ENCODE measurements at regions not wholly inside any gene's neighbourhood (a gene's known extent, or its start where the extent isn't known, plus 50 kb on each side); places are given as distances from the start of the nearest gene placed in this dataset.

DNA sequence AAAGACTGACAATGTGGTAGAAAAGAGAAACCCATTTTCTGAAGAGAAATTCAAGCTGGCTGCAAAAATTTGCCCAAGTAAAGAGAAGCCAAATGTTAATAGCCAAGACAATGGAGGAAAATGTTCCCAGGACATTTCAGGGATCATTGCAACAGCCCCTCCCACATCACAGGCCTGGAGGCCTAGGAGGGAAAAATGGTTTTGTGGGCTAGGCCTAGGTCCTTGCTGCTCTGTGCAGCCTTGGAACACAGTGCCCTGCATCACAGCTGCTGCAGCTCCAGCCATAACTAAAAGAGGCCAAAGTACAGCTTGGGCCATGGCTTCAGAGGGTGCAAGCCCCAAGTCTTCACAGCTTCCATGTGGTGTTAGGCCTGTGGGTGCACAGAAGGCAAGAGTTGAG is 332.4 kb upstream of the LRIG3 start:
- Histone ChIP-seq H2AFZ (ENCODE audit: low read length) (no peak overlapping the region), H3K36me3 (ENCODE audit: insufficient read depth, low read length) (no peaks in the 10 kb centered on the region), H3K4me1 (ENCODE audit: insufficient read depth, low read length, severe bottlenecking) (no peaks in the 10 kb centered on the region), H3K9ac (ENCODE audit: low read length) (no peak overlapping the region), H3K9me2 (ENCODE audit: low read depth, low read length) (no peaks in the 10 kb centered on the region), H3K27ac (ENCODE audit: low read depth, low read length, poor library complexity, severe bottlenecking) (no peak overlapping the region), H3K9me3 (ENCODE audit: low read length) (no peaks in the 10 kb centered on the region), H3K27me3 (ENCODE audit: insufficient read depth, low read length) (no peaks in the 10 kb centered on the region), H3K4me3 (ENCODE audit: low read depth, low read length, poor library complexity, severe bottlenecking) (no peak overlapping the region), H4K20me1 (ENCODE audit: insufficient read depth, low read length) (no peaks in the 10 kb centered on the region), H3K4me2 (ENCODE audit: low read length) (no peak overlapping the region), H3F3A (ENCODE audit: insufficient read depth, low read length) (no peaks in the 10 kb centered on the region), H3K79me2 (ENCODE audit: insufficient read depth, low read length) (no peaks in the 10 kb centered on the region)
- TF ChIP-seq CTCF (IDR thresholded peaks at IDR 0.05; ENCODE audit: low read length) (no peak), EZH2 (IDR thresholded peaks at IDR 0.05; ENCODE audit: borderline replicate concordance, low read length) (no peak)

DNA sequence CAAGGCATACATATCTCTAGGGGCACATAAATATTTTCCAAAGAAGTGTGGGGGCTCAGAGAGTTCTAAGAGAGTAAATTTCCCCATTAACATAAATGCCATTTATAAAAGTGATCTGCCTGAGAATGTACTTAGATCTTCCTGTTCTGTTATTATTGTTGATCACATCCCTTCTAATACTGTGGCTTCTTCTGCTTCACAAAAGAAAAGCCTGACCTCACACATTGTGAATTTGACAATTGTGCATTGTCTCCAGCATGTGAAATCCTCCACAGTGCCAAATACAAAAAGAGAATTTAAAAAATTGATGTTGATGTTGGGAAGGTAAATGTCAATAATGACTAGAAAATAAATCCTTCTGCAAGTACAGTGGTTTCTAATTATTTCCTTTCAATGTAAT is 330.5 kb upstream of the LRIG3 start:
- Histone ChIP-seq H3K4me1 (ENCODE audit: insufficient read depth, low read length, severe bottlenecking) (no peaks in the 10 kb centered on the region), H3K27ac (ENCODE audit: low read depth, low read length, poor library complexity, severe bottlenecking) (no peak overlapping the region), H3F3A (ENCODE audit: insufficient read depth, low read length) (no peaks in the 10 kb centered on the region), H3K79me2 (ENCODE audit: insufficient read depth, low read length) (no peaks in the 10 kb centered on the region), H3K4me3 (ENCODE audit: low read depth, low read length, poor library complexity, severe bottlenecking) (no peak overlapping the region), H3K27me3 (ENCODE audit: insufficient read depth, low read length) (no peaks in the 10 kb centered on the region), H2AFZ (ENCODE audit: low read length) (no peak overlapping the region), H3K9me2 (ENCODE audit: low read depth, low read length) (no peaks in the 10 kb centered on the region), H3K36me3 (ENCODE audit: insufficient read depth, low read length) (no peaks in the 10 kb centered on the region), H3K9me3 (ENCODE audit: low read length) (no peaks in the 10 kb centered on the region), H4K20me1 (ENCODE audit: insufficient read depth, low read length) (no peaks in the 10 kb centered on the region), H3K4me2 (ENCODE audit: low read length) (no peak overlapping the region), H3K9ac (ENCODE audit: low read length) (no peak overlapping the region)
- no peak for TF ChIP-seq EZH2 (IDR thresholded peaks at IDR 0.05; ENCODE audit: borderline replicate concordance, low read length)

DNA sequence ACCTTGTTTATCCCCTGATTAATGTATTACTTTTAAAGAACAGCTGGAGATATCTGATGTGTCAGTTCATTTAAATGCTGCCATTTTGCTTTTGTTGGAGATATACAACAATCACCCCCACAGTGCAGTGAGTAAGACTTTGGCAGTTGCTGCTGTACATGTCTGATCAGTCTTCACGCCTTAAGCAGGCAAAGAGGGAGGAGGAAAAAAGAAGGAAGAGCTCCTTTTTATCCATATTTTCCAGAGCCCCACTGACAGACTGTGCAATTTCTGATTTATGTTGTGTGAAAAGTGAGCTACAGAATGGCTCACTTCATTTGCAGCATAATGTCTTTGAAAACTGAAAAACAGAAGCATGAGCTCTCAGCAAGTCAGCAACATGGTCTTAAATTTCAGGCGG is 319.7 kb upstream of the LRIG3 start:
- Histone ChIP-seq H3K27ac (ENCODE audit: low read depth, low read length, poor library complexity, severe bottlenecking) (no peak overlapping the region), H3K27me3 (ENCODE audit: insufficient read depth, low read length) (no peaks in the 10 kb centered on the region), H3K4me2 (ENCODE audit: low read length) (no peak overlapping the region), H3K36me3 (ENCODE audit: insufficient read depth, low read length) (no peaks in the 10 kb centered on the region), H3F3A (ENCODE audit: insufficient read depth, low read length) (no peaks in the 10 kb centered on the region), H2AFZ (ENCODE audit: low read length) (no peak overlapping the region), H3K9me3 (ENCODE audit: low read length) (no peaks in the 10 kb centered on the region), H3K79me2 (ENCODE audit: insufficient read depth, low read length) (no peaks in the 10 kb centered on the region), H3K4me1 (ENCODE audit: insufficient read depth, low read length, severe bottlenecking) (no peaks in the 10 kb centered on the region), H3K4me3 (ENCODE audit: low read depth, low read length, poor library complexity, severe bottlenecking) (no peak overlapping the region), H3K9ac (ENCODE audit: low read length) (no peak overlapping the region), H3K9me2 (ENCODE audit: low read depth, low read length) (no peaks in the 10 kb centered on the region), H4K20me1 (ENCODE audit: insufficient read depth, low read length) (no peaks in the 10 kb centered on the region)
- TF ChIP-seq EZH2 (IDR thresholded peaks at IDR 0.05; ENCODE audit: borderline replicate concordance, low read length): no peak

DNA sequence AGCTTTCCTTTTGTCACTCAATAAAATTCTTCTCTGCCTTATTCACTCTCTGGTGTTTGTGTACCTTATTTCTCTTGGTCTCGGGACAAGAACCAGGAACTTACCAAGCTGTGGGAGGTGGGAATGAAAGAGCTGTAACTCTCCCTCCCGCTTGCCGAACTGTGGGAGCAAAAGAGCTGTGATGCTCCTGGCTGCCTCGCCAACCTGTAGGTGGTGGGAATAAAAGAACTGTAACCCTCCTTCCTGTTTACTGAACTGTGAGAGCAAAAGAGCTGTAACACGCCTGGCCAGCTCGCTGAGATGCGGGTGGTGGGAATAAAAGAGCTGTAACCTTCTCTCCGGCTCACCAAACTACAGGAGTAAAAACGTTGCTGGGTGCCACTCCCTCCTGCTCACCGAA is 314.1 kb upstream of the LRIG3 start:
- no peaks in the 10 kb centered on the region for H3K4me1 ChIP-seq (ENCODE audit: insufficient read depth, low read length, severe bottlenecking)
- no peak overlapping the region for H3K27ac ChIP-seq (ENCODE audit: low read depth, low read length, poor library complexity, severe bottlenecking)
- no peaks in the 10 kb centered on the region for H4K20me1 ChIP-seq (ENCODE audit: insufficient read depth, low read length)
- H3K9ac ChIP-seq (ENCODE audit: low read length): no peak overlapping the region
- H3K36me3 ChIP-seq (ENCODE audit: insufficient read depth, low read length): no peaks in the 10 kb centered on the region
- no peaks in the 10 kb centered on the region for H3K9me3 ChIP-seq (ENCODE audit: low read length)
- H3K27me3 ChIP-seq (ENCODE audit: insufficient read depth, low read length): no peaks in the 10 kb centered on the region
- H3F3A ChIP-seq (ENCODE audit: insufficient read depth, low read length): no peaks in the 10 kb centered on the region
- no peak overlapping the region for H2AFZ ChIP-seq (ENCODE audit: low read length)
- no peaks in the 10 kb centered on the region for H3K9me2 ChIP-seq (ENCODE audit: low read depth, low read length)
- no peak for TF ChIP-seq CTCF (IDR thresholded peaks at IDR 0.05; ENCODE audit: low read length)
- TF ChIP-seq EZH2 (IDR thresholded peaks at IDR 0.05; ENCODE audit: borderline replicate concordance, low read length): no peak
- no peak overlapping the region for H3K4me3 ChIP-seq (ENCODE audit: low read depth, low read length, poor library complexity, severe bottlenecking)
- no peak overlapping the region for H3K4me2 ChIP-seq (ENCODE audit: low read length)
- no peaks in the 10 kb centered on the region for H3K79me2 ChIP-seq (ENCODE audit: insufficient read depth, low read length)

Data from OCI-LY1 (cell line).